ENCODE measurements at regions not wholly inside any gene's neighbourhood (a gene's known extent, or its start where the extent isn't known, plus 50 kb on each side); places are given as distances from the start of the nearest gene placed in this dataset.
A peak's percentile ranks its signal among the peaks of the same experiment; 100 is the strongest.

- TF ChIP-seq GATA2 (IDR thresholded peaks at IDR 0.05; ENCODE audit: low read depth, low read length) (peak; percentile 94), GATA3 (IDR thresholded peaks at IDR 0.05; ENCODE audit: low read depth, low read length) (peak; percentile 75)
Observed at GRCh38 chr10:75294031-75294437, 58.3 kb upstream of the COMTD1 start.
